SIG-M5 treated with dmso at 0.1 percent for 504 hours (cell line): ENCODE measurements at regions not wholly inside any gene's neighbourhood (a gene's known extent, or its start where the extent isn't known, plus 50 kb on each side); places are given as distances from the start of the nearest gene placed in this dataset.
"Not testable (repeated sequence)": the region's sequence is repeated elsewhere in the genome, so short reads cannot be mapped to it uniquely, and the experiment has no call there.

Experiments used
- DNase-seq: peaks from one replicate; lab custom pipeline; 2025; ENCODE audit not compliant: unreplicated experiment; lab: John Stamatoyannopoulos, UW

GRCh38 chr14:45867046-45867894, 614.3 kb upstream of the MIS18BP1 start:
- no peak for DNase-seq

DNA sequence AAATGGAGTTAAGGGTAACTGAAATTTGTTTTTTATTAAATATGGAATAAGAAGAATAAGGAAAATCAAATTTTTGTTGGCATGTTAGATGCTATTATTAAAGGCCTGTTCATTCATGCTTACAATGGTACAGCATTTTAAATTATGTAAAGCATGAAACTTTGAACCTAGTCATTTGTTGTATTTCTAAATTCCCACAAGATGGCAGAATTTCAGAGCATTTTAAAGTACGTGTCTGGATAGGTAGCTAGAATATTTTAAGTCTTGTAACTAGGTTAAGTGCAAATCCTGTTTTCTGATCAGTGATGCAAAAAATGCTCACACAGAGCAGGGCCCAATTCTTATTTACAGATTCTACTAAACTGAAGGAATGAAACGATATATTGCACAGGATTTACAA, 585.6 kb upstream of the MIS18BP1 start:
- peak; percentile 16 for DNase-seq

GRCh38 chr14:45819107-45819506, 566.1 kb upstream of the MIS18BP1 start:
- DNase-seq = no peak

DNA sequence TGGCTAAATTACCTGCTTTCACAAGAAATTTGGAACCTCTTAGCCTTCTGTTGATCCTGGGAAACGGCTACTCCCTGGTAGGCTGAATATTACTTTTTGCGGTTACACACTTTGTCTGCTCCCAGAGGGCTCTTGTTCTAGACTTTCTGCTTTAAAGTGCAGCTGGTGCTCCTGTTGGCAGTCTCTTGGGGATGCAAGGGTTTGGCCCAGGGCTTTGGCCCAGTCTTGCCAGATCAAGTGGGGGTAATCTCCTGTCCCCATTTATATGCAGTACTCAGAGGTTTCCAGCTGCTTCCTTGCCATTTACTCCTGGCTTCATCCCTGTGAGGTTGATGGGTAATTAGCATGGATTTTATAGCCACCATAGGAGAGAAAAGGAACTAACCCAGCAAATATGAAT, 558.2 kb upstream of the MIS18BP1 start:
- no peak for DNase-seq

GRCh38 chr14:45810152-45810872, 557.3 kb upstream of the MIS18BP1 start:
- DNase-seq = peak; percentile 10

GRCh38 chr14:45807178-45807899, 554.3 kb upstream of the MIS18BP1 start:
- no peak for DNase-seq

GRCh38 chr14:45799511-45799910, 546.5 kb upstream of the MIS18BP1 start:
- DNase-seq = no peak

GRCh38 chr14:45798659-45799058, 545.7 kb upstream of the MIS18BP1 start:
- no peak for DNase-seq

GRCh38 chr14:45796006-45796405, 543.0 kb upstream of the MIS18BP1 start:
- not testable (repeated sequence) for DNase-seq

- no peak for DNase-seq
Measured at GRCh38 chr14:45793081-45793480, 540.1 kb upstream of the MIS18BP1 start.

GRCh38 chr14:45790293-45790692, 537.3 kb upstream of the MIS18BP1 start:
- DNase-seq = no peak

GRCh38 chr14:45787167-45787566, 534.2 kb upstream of the MIS18BP1 start:
- no peak for DNase-seq

DNA sequence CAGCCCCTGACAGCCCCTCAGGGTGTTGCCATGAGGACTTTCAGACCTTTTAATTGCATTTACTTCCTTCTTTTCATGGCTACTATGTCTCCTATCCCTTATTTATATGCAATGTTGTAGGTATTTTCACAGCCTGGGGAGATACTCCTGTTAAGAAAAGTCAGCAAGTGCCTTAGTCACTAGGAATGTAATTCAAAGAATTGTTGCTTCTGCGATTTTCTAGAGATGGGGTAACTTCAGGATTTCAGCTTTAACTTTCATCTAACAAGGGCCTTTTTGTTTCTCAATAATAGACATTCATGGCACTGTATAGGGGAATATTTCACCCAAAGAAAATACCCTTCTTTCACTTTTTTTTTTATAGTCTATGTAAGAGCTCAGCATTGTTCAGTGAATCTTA, 533.3 kb upstream of the MIS18BP1 start:
- DNase-seq = no peak

DNA sequence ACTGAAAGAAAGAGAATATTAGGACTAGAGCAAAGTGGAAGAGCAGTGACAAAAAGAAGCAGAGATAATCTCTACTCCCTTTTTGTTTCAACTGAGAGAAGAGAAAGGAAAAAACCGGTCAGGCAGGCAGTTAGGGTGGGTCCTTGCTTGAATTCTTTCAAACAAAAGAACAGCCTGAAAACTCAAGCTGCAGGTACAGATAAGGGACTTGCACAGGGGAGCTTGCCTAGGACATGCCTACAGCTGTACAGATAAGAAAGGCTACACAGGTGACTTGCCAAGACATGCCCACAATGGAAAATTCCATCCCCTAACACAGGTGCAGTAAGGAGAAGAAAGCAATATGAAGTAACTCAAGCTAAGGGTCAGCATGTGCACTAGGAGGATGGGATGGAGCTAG, 532.2 kb upstream of the MIS18BP1 start:
- peak; percentile 10 for DNase-seq

DNA sequence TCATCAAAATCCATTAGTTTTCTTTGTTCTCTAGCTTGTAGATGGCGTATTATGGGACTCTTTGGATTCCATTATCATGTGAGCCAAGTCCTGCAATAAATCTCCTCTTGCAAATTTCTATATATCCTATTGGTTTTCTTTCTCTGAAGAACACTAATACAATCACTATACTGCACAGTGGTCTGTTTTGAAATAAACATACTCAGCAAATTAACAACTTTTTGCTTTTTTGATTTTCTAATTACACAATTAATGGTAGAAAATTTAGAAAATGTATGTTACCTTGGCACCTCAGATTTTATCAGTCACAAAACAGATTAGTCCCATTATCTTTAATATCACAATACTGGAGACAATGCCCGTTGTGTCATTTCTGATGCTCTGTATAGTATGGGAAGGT, 513.2 kb upstream of the MIS18BP1 start:
- DNase-seq = no peak

DNA sequence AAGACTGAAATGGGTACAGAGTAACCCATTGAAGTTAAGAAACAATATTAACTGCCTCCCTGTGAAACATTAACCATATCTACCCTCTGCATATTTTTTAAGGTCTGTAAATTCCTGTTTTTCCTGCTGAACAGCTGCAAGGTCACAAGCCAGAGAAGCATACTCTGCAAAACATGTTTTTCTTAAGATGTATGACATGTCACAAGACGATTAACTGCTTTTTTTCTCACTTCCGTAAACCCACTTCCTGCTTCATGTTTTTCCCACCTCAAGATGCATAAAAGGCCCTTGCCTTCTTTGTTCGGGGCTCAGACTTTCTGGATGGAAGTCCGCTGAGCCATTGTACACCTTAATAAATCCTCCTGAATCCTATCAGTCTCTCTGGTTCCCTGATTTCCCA, 504.7 kb upstream of the MIS18BP1 start:
- no peak for DNase-seq

GRCh38 chr14:45756412-45756811, 503.4 kb upstream of the MIS18BP1 start:
- DNase-seq = not testable (repeated sequence)

- no peak for DNase-seq
Measured at GRCh38 chr14:45743884-45744283, 490.9 kb upstream of the MIS18BP1 start.

DNA sequence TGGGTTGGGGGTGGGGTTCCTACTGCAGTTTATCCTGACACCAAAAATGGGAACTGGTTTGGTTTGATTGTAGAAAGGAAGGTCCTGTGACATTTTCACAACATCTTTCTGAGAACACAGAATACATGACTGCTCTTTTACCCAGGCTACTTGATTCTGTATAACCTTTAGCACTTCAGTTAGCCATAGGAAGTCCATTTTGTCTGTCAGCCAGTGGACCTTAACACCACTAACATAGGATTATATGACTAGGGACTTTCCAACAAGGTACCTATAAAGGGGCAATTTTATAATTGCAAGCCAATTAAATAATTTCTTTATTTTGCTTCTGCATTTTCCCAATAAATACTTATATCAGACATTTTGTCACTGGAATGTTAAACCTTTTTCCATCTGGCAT, 489.2 kb upstream of the MIS18BP1 start:
- DNase-seq = no peak

DNA sequence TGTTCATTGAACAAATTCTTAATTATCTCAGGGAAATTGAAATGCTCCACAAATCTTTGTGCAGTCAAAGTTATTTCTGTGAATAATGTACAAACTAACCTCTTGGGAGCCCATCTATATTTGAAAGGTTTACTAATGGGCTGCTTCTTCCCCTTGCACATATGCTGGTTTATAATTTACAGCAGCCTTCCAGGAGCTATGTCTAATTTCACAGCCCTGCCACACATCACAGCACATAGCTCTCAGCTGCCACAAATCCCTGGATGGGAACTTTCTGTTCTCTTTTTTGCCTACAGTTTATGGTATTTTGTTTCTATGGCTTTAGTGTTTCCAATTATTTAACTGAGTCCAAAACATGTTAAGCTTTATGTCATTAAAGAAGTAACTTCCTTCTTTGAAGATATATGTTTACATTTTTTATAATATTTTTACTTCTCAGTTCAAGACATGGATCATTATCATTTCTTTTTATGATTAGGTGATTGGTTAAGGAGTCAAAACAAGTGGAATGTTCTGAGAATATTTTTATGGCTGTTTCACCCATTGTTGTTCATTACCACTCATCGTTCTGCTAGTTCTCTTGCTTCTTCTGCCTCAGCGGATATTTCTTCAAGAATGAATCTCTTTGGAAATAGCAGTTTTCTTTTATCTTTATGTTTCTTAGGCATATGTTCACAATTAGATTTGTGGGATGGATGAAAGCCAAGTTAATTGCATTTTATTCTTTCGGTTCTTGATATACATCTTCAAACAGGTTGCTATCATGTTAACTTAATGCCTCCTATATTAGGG, 475.6 kb upstream of the MIS18BP1 start:
- no peak for DNase-seq

DNA sequence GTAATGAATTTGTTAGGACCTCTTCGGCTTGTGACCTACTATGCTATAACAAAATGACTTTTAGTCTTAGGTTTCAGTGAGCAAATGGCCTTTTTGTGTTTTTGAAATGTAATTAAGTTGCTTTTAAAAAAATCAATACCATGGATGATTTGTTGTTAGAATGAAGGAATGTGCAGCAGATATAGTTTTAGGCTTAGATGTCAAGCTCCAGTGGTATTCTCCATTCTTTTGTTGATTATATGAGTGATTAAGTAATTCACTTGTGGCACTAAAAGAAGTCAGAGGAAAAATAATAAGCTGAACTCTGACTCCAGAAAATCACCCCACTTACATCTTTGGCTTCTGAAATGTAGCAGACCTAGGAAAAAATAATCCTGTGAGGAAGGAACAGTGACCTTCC, 474.1 kb upstream of the MIS18BP1 start:
- no peak for DNase-seq
